HEK293 (cell line): ENCODE measurements at regions not wholly inside any gene's neighbourhood (a gene's known extent, or its start where the extent isn't known, plus 50 kb on each side); places are given as distances from the start of the nearest gene placed in this dataset.

ENCODE experiments used
- CTCF ChIA-PET: fragments of 350-600 bp; formaldehyde crosslinking; extraction: SDS; loops from one replicate; lab custom pipeline; 2021; ENCODE audit warnings: antibody characterized with exemption; lab: Yijun Ruan, JAX
- POLR2A ChIA-PET: fragments of 300-600 bp; formaldehyde crosslinking; extraction: SDS; loops from one replicate; lab custom pipeline; 2020; ENCODE audit warnings: antibody characterized with exemption, inconsistent platforms; lab: Yijun Ruan, JAX
- H3K27ac ChIP-seq: fragments of 200-500 bp; sonication (Bioruptor generic); 2 replicates; pipeline ENCODE4 v1.5.1; 2014; ENCODE audit warnings: low read depth, low read length, control low read depth, inconsistent platforms; ENCODE audit errors: extremely low read depth
- H3K36me3 ChIP-seq, 2 experiments: fragments of 200-500 bp in 1 of 2; sonication (Bioruptor generic) in 1 of 2; 1 replicate in 1 of 2; 2 replicates in 1 of 2; pipeline ENCODE4 v1.5.1; 2014 to 2017; ENCODE audit warnings: inconsistent platforms in 2 of 2, low read length in 2 of 2; ENCODE audit not compliant: control insufficient read depth in 2 of 2, insufficient read depth in 1 of 2
- H3K4me1 ChIP-seq: fragments of 200-500 bp; sonication (Bioruptor generic); 2 replicates; pipeline ENCODE4 v1.5.1; 2014; ENCODE audit warnings: mild to moderate bottlenecking, low read length, inconsistent platforms; ENCODE audit not compliant: control insufficient read depth, insufficient read depth
- H3K4me3 ChIP-seq: 2 replicates; pipeline ENCODE4 v1.5.1; 2011; ENCODE audit warnings: low read depth, mild to moderate bottlenecking, control low read depth, low read length, moderate library complexity
- H3K9me3 ChIP-seq: fragments of 200-500 bp; sonication (Bioruptor generic); 2 replicates; pipeline ENCODE4 v1.5.1; 2014; ENCODE audit warnings: low read depth, low read length, inconsistent platforms; ENCODE audit not compliant: control insufficient read depth, insufficient read depth
- BCL11B ChIP-seq: fragments of 450-650 bp; formaldehyde crosslinking; IDR thresholded peaks from 2 replicates; pipeline ENCODE4 v1.5.1; 2016; ENCODE audit warnings: low read depth, missing biosample characterization, missing genetic modification characterization
- GFI1B ChIP-seq: fragments of 450-650 bp; formaldehyde crosslinking; IDR thresholded peaks from 2 replicates; pipeline ENCODE4 v1.5.1; 2016; ENCODE audit warnings: missing biosample characterization, missing genetic modification characterization
- HOXA7 ChIP-seq: sonication (generic); formaldehyde crosslinking; IDR thresholded peaks from 2 replicates; pipeline ENCODE4 v1.8.1; 2022; ENCODE audit warnings: missing genetic modification reagents, borderline replicate concordance
- KLF10 ChIP-seq: fragments of 450-650 bp; IDR thresholded peaks from 2 replicates; pipeline ENCODE4 v1.5.1; 2018; ENCODE audit warnings: missing biosample characterization, mild to moderate bottlenecking, missing genetic modification characterization
- ZNF112 ChIP-seq: fragments of 450-650 bp; formaldehyde crosslinking; IDR thresholded peaks from 2 replicates; pipeline ENCODE4 v1.5.0; 2017; ENCODE audit warnings: missing biosample characterization, missing genetic modification characterization
- ZNF121 ChIP-seq: fragments of 450-650 bp; formaldehyde crosslinking; IDR thresholded peaks from 2 replicates; pipeline ENCODE4 v1.5.1; 2016; ENCODE audit warnings: missing biosample characterization, missing genetic modification characterization
- ZNF132 ChIP-seq: fragments of 450-650 bp; formaldehyde crosslinking; IDR thresholded peaks from 2 replicates; pipeline ENCODE4 v1.5.1; 2017; ENCODE audit warnings: missing biosample characterization, missing genetic modification characterization, borderline replicate concordance
- ZNF157 ChIP-seq: fragments of 450-650 bp; formaldehyde crosslinking; IDR thresholded peaks from 2 replicates; pipeline ENCODE4 v1.5.1; 2016; ENCODE audit warnings: missing biosample characterization, missing genetic modification characterization
- ZNF169 ChIP-seq: fragments of 450-650 bp; formaldehyde crosslinking; IDR thresholded peaks from 2 replicates; pipeline ENCODE4 v1.5.1; 2016; ENCODE audit warnings: missing biosample characterization, missing genetic modification characterization
- ZNF211 ChIP-seq: fragments of 450-650 bp; formaldehyde crosslinking; IDR thresholded peaks from 2 replicates; pipeline ENCODE4 v1.5.1; 2016; ENCODE audit warnings: low read depth, missing biosample characterization, missing genetic modification characterization
- ZNF24 ChIP-seq: fragments of 450-650 bp; formaldehyde crosslinking; IDR thresholded peaks from 2 replicates; pipeline ENCODE4 v1.5.1; 2016; ENCODE audit warnings: missing biosample characterization, missing genetic modification characterization
- ZNF248 ChIP-seq: fragments of 450-650 bp; formaldehyde crosslinking; IDR thresholded peaks from 2 replicates; pipeline ENCODE4 v1.5.1; 2017; ENCODE audit warnings: missing biosample characterization, missing genetic modification characterization
- ZNF292 ChIP-seq: fragments of 450-650 bp; formaldehyde crosslinking; IDR thresholded peaks from 2 replicates; pipeline ENCODE4 v1.5.1; 2016; ENCODE audit warnings: low read depth, missing biosample characterization, missing genetic modification characterization, borderline replicate concordance
- ZNF366 ChIP-seq: fragments of 450-650 bp; formaldehyde crosslinking; conservative IDR thresholded peaks from 2 replicates; pipeline ENCODE4 v1.5.1; 2016; ENCODE audit warnings: missing biosample characterization, missing genetic modification characterization
- ZNF416 ChIP-seq: fragments of 450-650 bp; formaldehyde crosslinking; IDR thresholded peaks from 2 replicates; pipeline ENCODE4 v1.5.1; 2016; ENCODE audit warnings: missing biosample characterization, missing genetic modification characterization
- ZNF426 ChIP-seq: fragments of 450-650 bp; formaldehyde crosslinking; IDR thresholded peaks from 2 replicates; pipeline ENCODE4 v1.5.1; 2017; ENCODE audit warnings: missing biosample characterization, missing genetic modification characterization, mild to moderate bottlenecking, inconsistent platforms, moderate library complexity
- ZNF473 ChIP-seq: fragments of 450-650 bp; formaldehyde crosslinking; IDR thresholded peaks from 2 replicates; pipeline ENCODE4 v1.5.1; 2017; ENCODE audit warnings: missing biosample characterization, missing genetic modification characterization
- ZNF596 ChIP-seq: fragments of 450-650 bp; IDR thresholded peaks from 2 replicates; pipeline ENCODE4 v1.5.0; 2018; ENCODE audit warnings: missing biosample characterization, mild to moderate bottlenecking, missing genetic modification characterization, moderate library complexity
- ZNF747 ChIP-seq: fragments of 450-650 bp; formaldehyde crosslinking; IDR thresholded peaks from 2 replicates; pipeline ENCODE4 v1.5.1; 2016; ENCODE audit warnings: missing biosample characterization, missing genetic modification characterization
- ZNF776 ChIP-seq: fragments of 450-650 bp; formaldehyde crosslinking; IDR thresholded peaks from 2 replicates; pipeline ENCODE4 v1.5.0; 2017; ENCODE audit warnings: missing biosample characterization, missing genetic modification characterization, borderline replicate concordance
- ZNF791 ChIP-seq: fragments of 450-650 bp; formaldehyde crosslinking; IDR thresholded peaks from 2 replicates; pipeline ENCODE4 v1.5.1; 2016; ENCODE audit warnings: missing biosample characterization, missing genetic modification characterization
- TF ChIP-seq, protein P1 (sequence below): fragments of 450-650 bp; formaldehyde crosslinking; IDR thresholded peaks from 2 replicates; pipeline ENCODE4 v1.5.1; 2017; ENCODE audit warnings: missing biosample characterization, mild to moderate bottlenecking, missing genetic modification characterization, moderate library complexity
- TF ChIP-seq, protein P2 (sequence below): fragments of 450-650 bp; formaldehyde crosslinking; IDR thresholded peaks from 2 replicates; pipeline ENCODE4 v1.5.1; 2016; ENCODE audit warnings: missing biosample characterization, missing genetic modification characterization, low read depth
- TF ChIP-seq, protein P3 (sequence below): fragments of 450-650 bp; formaldehyde crosslinking; IDR thresholded peaks from 2 replicates; pipeline ENCODE4 v1.5.1; 2016; ENCODE audit warnings: missing biosample characterization, missing genetic modification characterization
- TF ChIP-seq, protein P4 (sequence below): fragments of 450-650 bp; IDR thresholded peaks from 2 replicates; pipeline ENCODE4 v1.5.1; 2018; ENCODE audit warnings: missing biosample characterization, missing genetic modification characterization
- TF ChIP-seq, protein P5 (sequence below): fragments of 450-650 bp; formaldehyde crosslinking; IDR thresholded peaks from 2 replicates; pipeline ENCODE4 v1.5.1; 2016; ENCODE audit warnings: missing biosample characterization, missing genetic modification characterization
- TF ChIP-seq, protein P6 (sequence below): fragments of 450-650 bp; formaldehyde crosslinking; IDR thresholded peaks from 2 replicates; pipeline ENCODE4 v1.5.1; 2017; ENCODE audit warnings: missing biosample characterization, missing genetic modification characterization

DNA sequence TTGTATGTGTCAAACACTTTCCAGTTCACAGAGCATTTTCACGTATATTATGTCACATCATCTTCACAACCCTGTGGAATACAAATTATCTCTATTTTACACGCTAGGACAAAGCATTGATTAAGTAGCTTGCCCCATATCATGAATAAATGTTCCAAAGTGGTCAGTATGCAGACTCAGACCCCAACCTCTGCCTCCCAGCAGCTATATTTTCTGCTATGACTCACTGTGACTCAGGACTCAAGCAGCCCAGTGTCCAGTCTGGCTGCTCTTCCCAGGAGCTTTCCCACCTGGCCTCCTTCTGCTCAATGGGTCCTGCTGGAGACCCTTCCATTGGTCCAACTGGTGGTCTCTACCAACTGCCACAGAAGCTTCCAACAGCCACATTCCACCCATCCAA lies 56.0 kb upstream of the RAP1A start (continued):
- TF ChIP-seq, protein P1, sequence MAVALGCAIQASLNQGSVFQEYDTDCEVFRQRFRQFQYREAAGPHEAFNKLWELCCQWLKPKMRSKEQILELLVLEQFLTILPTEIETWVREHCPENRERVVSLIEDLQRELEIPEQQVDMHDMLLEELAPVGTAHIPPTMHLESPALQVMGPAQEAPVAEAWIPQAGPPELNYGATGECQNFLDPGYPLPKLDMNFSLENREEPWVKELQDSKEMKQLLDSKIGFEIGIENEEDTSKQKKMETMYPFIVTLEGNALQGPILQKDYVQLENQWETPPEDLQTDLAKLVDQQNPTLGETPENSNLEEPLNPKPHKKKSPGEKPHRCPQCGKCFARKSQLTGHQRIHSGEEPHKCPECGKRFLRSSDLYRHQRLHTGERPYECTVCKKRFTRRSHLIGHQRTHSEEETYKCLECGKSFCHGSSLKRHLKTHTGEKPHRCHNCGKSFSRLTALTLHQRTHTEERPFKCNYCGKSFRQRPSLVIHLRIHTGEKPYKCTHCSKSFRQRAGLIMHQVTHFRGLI (tag by site-specific recombination) = no peak
- TF ChIP-seq, protein P2, sequence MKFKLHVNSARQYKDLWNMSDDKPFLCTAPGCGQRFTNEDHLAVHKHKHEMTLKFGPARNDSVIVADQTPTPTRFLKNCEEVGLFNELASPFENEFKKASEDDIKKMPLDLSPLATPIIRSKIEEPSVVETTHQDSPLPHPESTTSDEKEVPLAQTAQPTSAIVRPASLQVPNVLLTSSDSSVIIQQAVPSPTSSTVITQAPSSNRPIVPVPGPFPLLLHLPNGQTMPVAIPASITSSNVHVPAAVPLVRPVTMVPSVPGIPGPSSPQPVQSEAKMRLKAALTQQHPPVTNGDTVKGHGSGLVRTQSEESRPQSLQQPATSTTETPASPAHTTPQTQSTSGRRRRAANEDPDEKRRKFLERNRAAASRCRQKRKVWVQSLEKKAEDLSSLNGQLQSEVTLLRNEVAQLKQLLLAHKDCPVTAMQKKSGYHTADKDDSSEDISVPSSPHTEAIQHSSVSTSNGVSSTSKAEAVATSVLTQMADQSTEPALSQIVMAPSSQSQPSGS (tag by site-specific recombination) = no peak
- TF ChIP-seq ZNF366 (tag by site-specific recombination) = no peak
- no peak for TF ChIP-seq BCL11B (tag by site-specific recombination)
- TF ChIP-seq ZNF121 (tag by site-specific recombination) = no peak
- no peak for TF ChIP-seq ZNF112 (tag by site-specific recombination)
- TF ChIP-seq ZNF426 (tag by site-specific recombination) = no peak
- TF ChIP-seq, protein P3, sequence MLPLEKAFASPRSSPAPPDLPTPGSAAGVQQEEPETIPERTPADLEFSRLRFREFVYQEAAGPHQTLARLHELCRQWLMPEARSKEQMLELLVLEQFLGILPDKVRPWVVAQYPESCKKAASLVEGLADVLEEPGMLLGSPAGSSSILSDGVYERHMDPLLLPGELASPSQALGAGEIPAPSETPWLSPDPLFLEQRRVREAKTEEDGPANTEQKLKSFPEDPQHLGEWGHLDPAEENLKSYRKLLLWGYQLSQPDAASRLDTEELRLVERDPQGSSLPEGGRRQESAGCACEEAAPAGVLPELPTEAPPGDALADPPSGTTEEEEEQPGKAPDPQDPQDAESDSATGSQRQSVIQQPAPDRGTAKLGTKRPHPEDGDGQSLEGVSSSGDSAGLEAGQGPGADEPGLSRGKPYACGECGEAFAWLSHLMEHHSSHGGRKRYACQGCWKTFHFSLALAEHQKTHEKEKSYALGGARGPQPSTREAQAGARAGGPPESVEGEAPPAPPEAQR (tag by site-specific recombination) = no peak
- TF ChIP-seq, protein P4, sequence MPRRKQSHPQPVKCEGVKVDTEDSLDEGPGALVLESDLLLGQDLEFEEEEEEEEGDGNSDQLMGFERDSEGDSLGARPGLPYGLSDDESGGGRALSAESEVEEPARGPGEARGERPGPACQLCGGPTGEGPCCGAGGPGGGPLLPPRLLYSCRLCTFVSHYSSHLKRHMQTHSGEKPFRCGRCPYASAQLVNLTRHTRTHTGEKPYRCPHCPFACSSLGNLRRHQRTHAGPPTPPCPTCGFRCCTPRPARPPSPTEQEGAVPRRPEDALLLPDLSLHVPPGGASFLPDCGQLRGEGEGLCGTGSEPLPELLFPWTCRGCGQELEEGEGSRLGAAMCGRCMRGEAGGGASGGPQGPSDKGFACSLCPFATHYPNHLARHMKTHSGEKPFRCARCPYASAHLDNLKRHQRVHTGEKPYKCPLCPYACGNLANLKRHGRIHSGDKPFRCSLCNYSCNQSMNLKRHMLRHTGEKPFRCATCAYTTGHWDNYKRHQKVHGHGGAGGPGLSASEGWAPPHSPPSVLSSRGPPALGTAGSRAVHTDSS (tag by site-specific recombination) = no peak
- no peak for TF ChIP-seq KLF10
- TF ChIP-seq ZNF747 (tag by site-specific recombination) = no peak

DNA sequence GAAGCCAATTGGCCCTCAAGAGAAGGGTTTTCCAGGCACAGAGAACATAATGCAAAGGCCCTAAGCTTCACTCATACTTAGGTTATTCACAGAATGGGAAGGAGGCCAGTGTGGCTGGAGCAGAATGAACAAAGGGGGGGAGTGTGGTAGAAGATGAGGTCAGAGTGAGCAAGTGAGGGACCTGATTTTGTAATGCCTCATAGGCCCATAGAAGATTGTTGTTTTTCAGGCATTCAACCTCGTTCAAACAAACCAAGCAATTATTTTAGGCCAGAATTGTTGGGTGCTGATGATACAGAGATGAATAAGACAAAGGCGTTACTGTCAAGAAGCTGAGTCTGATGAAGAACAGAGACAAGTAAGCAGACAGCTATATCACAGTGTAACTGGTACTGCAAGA lies 54.5 kb upstream of the RAP1A start:
- CTCF ChIA-PET = no interaction called here
- H3K4me3 ChIP-seq = no peak overlapping the region

DNA sequence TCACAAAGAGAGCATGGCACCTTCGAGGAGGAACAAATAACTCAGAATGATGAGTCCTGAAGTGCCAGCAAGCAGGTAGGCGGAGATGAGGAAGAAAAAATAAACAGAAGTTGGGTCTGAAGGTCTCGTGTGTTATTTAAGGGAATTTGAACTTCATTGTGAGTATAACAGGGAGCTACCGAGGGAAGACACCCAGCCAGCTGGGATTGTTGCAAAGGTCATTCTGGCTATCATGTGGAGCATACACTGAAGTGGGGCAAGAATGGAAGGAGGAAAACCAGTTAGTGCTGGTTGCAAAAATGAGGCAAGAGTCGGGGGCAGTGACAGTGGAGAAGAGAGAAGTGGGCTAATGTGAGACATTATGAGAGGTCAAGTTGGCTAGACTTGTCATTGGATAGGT lies 53.6 kb upstream of the RAP1A start:
- POLR2A ChIA-PET = no interaction called here

More for the DNA sequence above, 54.5 kb upstream of the RAP1A start:
- Histone ChIP-seq H3K9me3 (no peaks in the 10 kb centered on the region), H3K27ac (no peak overlapping the region), H3K36me3 (no peaks in the 10 kb centered on the region), H3K4me1 (no peaks in the 10 kb centered on the region)
- TF ChIP-seq ZNF157 (tag by site-specific recombination) = no peak
- POLR2A ChIA-PET = no interaction called here

More for the DNA sequence above, 53.6 kb upstream of the RAP1A start:
- Histone ChIP-seq H3K36me3 (no peaks in the 10 kb centered on the region), H3K9me3 (no peaks in the 10 kb centered on the region), H3K4me1 (no peaks in the 10 kb centered on the region), H3K27ac (no peak overlapping the region), H3K4me3 (no peak overlapping the region)
- TF ChIP-seq ZNF24 (tag by site-specific recombination) (no peak), ZNF791 (tag by site-specific recombination) (no peak), ZNF292 (no peak), KLF10 (no peak), ZNF169 (tag by site-specific recombination) (no peak), GFI1B (no peak), HOXA7 (CRISPR knock-in tag) (no peak), ZNF416 (tag by site-specific recombination) (no peak), ZNF248 (no peak), ZNF596 (no peak), ZNF776 (tag by site-specific recombination) (no peak), ZNF473 (no peak), ZNF132 (no peak), ZNF211 (tag by site-specific recombination) (no peak)
- TF ChIP-seq, protein P5, sequence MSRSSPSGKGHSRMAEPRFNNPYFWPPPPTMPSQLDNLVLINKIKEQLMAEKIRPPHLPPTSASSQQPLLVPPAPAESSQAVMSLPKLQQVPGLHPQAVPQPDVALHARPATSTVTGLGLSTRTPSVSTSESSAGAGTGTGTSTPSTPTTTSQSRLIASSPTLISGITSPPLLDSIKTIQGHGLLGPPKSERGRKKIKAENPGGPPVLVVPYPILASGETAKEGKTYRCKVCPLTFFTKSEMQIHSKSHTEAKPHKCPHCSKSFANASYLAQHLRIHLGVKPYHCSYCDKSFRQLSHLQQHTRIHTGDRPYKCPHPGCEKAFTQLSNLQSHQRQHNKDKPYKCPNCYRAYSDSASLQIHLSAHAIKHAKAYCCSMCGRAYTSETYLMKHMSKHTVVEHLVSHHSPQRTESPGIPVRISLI (tag by site-specific recombination) = no peak
- TF ChIP-seq, protein P6, sequence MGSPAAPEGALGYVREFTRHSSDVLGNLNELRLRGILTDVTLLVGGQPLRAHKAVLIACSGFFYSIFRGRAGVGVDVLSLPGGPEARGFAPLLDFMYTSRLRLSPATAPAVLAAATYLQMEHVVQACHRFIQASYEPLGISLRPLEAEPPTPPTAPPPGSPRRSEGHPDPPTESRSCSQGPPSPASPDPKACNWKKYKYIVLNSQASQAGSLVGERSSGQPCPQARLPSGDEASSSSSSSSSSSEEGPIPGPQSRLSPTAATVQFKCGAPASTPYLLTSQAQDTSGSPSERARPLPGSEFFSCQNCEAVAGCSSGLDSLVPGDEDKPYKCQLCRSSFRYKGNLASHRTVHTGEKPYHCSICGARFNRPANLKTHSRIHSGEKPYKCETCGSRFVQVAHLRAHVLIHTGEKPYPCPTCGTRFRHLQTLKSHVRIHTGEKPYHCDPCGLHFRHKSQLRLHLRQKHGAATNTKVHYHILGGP (tag by site-specific recombination) = no peak
- CTCF ChIA-PET = no interaction called here
